Femur (tissue), 1 donor: ENCODE measurements at regions not wholly inside any gene's neighbourhood (a gene's known extent, or its start where the extent isn't known, plus 50 kb on each side); places are given as distances from the start of the nearest gene placed in this dataset.
"Not testable (repeated sequence)": the region's sequence is repeated elsewhere in the genome, so short reads cannot be mapped to it uniquely, and the experiment has no call there.

Experiments
- DNase-seq: peaks from one replicate; pipeline ENCODE4 v3.0.0-alpha.2; 2017

DNA sequence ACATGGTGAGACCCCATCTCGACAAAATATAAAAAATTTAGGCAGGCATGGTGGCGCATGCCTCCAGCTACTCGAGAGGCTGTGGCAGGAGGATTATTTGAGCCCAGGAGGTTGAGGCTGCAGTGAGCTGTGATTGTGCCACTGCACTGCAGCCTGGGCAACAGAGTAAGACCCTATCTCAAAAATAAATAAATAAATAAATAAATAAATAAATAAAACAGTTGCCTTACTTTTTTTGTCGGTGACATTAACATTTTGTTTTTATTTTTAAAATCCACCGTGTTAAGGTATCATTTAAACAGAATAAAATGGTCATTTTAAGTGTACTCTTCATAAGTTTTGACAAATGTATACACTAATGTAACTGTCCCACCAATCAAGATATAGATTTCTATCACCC, 57.0 kb downstream of the RASL11A start:
- DNase-seq = no peak

DNA sequence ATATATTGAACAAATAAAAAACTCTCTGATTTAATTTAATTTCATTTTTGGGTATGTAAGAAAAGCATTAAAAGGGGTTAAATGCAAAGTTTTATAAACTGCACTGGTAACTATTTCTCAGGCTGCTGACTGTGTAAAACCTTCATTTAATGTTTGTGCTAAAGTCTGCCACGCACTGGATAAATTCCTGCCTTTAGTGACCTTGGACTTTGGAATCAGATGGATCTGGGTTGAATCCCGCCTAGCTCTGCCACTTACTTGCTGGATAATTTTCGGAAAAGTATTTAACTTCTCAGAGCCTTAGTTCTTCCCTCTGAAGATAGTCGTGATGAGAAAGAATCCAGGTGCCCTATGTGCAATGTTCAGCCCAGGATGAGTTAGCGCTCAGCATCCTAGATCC, 58.6 kb downstream of the RASL11A start:
- no peak for DNase-seq

DNA sequence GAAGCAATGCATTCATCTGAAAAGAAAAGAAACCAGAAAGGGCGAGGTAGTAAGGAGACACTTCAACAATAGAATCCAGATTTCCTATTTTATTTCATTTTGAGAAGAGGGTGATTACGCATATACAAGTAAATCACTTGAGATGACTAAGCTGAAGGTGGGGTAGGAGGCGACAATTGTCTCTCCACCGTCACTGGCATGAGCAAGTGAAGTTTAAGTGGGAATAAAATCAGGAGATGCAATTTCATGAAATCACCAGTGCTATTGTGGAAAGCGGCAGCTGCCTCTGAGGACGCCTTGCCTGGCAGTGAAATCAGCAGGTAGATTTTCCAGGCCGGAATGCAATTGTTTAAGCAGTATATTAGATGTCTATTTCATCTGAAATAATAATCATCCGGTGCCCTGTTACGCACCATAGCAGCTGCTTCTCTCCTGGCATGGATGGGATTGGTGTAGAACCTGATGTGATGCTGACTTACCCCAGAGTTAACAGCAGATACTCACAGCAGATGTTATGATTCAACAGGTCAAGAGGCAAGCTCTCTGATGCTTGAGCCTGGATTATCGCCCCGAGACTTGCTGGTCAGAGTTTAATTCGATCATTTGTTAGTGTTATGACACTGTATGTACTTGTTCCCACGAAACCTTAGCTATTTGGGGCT, 64.3 kb downstream of the RASL11A start:
- DNase-seq = no peak

DNA sequence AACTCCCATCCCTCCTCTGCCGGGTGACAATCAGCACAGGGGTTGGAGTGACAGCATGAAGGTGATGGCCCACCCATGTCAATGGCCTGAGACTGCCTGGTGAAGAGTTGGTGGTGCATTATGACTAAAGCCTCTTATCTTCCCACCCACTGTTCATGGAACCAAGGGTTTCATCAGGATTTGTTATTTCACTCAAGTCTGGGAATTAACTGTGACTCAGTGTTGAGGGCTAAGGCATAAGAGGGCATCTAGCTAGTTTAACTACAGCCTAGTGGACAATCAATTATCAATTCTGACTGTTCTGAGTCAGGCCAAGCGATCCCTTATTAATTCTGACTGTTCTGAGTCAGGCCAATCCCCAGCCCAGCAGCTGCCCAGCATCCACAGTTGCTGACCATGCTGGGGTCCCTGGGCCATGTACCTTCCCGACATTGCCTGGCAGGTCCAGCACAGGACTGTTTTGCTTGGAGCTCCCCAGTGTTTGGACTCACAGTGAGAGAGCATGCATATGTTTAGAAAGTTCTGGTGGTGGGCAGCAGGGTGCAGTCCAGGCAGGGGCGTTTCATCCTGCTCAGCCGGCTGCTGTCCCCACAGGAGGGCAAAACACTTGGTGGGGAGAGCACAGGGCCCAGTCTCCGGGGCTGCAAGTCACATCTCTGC, 65.5 kb downstream of the RASL11A start:
- DNase-seq = no peak

DNA sequence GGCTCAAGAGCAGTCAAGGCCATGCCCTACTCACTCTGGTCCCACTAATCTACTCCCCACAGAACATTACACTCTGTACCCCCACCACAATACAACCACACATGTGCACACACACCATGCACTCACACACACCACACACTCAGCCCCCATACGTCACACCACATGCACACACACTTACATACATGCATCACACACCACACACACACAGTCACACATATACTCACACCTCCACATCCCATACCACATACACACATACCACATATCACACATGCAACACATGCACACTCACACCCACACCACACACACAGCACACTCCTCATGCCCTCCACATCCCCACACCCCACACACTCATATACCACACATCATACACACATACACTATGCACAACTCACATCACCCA, 67.6 kb downstream of the RASL11A start:
- DNase-seq = no peak

DNA sequence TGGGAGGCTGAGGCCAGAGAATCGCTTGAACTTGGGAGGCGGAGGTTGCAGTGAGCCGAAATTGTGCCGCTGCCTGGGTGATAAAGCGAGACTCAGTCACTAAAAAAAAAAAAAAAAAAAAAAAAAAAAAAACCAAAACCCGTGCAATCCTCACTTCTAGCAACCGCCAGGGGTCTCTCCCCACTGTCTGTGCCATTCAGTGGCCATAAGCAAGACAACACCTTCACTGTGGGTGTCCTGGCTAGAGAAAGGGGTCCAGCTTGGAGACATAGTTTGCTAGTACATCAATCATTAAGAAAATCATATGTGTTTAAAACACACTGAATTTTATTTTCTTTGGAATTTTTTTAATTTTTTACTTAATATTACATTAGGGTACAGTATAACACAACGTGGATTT, 68.2 kb downstream of the RASL11A start:
- DNase-seq = no peak

DNA sequence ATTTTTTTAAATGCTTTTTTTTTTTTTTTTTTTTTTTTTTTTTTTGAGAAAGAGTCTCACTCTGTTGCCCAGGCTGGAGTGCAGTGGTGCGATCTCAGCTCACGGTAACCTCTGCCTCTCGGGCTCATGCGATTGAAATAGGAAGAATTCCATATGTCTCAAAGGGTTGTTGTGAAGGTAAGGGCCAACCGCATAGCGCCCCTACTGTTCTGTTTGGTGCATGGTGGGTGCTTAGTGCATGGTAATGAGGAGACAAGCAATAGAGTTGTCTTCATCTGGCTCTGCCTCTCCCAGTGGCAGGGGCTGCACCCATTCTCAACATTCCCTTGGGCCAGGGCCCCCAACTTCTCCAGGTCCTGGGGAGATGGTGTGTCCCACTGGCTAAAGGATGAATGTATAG, 68.7 kb downstream of the RASL11A start:
- DNase-seq = peak; percentile 30

DNA sequence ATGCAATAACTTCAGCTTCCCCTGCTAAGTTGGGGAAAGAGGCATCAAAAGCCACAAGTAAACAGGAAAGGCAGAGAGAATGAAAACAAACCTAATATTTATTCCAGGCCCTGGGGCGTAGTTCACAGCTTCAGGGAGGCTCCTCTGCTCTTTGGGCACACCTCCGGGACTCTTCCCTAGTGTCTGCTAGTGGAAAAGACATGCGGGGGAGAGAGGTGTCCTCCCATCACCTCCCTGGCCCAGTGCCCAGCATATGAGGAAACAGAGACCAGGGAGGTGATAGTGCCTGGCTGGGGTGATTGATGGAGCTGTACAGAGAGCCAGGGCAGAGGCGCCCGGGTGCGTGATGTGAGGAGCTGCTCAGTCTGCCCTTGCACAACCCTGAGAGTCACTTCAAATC, 71.0 kb downstream of the RASL11A start:
- DNase-seq = no peak

DNA sequence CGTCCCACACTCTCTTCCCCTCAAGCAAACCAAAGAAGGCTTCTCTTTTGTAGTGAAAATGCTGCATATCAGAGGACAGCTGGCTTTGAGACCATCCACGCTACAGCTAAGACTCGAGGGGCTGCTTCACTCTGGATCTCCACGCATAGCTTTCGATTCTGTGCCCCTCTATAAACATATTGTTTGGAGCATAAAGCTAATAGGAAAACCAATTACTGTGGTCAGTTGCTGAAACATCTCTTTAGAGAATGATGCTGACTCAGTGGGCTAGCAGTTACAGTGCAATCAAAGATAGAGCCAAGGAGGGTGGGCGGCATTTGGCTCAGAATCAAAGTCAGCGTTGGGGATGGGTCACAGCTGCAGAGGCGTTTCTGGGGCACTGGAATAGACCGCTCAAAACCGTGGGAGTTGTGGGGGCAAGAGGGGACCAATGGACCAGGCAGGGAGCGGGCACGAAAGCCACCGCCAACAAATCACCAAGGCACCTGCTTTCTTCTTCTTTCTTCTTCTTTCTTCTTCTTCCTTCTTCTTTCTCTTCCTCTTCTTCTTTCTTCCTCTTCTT, 76.7 kb downstream of the RASL11A start:
- DNase-seq = no peak

DNA sequence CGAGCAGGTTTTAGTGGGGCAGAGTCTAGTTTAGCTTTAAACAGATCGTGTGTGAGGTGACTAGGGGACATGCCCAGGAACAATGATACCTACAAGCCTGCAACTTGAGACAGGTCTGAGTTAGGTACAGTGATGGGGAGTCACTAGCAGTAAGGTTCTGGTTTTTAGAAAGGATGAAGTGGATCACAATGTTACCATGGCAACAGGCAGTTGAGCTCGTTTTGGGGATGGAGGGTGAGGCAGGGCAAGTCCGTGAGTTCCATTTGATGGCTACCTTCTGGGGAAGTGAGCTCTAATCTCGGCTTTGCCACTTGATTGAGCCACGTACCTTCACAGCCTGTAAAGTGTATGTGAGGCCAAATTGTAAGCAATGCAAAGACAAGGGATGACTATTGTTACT, 76.0 kb upstream of the GTF3A start:
- DNase-seq = no peak

DNA sequence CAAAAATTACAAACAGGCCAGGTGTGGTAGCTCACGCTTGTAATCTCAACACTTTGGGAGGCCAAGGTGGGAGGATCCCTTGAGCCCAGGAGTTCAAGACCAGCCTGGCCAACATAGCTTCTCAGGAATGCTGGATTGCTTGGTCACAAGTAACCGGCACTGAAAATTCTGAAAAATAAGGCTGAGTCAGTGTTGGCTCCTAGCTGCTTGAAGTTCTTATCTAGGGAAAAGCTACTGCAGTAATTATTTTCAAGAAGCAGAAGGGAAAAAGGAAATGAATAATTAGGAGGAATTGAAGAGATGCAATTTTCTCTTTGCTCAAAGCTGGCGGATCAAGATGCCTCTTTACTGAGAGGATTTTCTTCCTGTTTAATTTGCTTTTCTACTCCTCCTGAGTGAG, 75.0 kb upstream of the GTF3A start:
- DNase-seq = no peak

DNA sequence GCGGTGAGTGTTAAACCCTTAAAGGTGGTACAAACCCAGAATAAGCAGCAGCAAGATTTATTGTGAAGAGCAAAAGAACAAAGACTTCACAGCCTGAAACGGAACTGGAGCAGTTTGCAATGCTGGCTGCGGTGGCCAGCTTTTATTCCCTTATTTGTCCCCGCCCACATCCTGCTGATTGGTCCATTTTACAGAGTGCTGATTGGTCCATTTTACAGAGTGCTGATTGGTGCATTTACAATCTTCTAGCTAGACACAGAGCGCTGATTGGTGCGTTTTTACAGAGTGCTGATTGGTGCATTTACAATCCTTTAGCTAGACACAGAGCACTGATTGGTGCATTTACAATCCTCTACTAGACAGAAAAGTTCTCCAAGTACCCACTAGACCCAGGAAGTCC, 73.6 kb upstream of the GTF3A start:
- not testable (repeated sequence) for DNase-seq

DNA sequence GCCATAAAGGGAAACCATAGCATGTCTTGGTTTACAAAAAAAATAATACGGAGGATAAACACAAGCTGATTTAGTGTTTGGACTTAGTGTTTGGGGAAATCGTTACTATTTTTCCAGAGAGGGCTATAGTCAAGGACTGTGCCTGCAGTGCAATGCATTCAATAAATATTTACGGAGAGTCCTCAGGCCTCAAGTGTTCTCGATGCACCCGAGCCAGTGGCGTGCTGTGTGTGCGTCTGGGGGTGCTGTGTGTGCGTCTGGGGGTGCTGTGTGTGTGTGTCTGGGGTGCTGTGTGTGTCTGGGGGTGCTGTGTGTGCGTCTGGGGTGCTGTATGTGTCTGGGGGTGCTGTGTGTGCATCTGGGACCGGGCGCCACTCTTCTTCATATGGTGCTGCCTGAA, 71.7 kb upstream of the GTF3A start:
- no peak for DNase-seq

DNA sequence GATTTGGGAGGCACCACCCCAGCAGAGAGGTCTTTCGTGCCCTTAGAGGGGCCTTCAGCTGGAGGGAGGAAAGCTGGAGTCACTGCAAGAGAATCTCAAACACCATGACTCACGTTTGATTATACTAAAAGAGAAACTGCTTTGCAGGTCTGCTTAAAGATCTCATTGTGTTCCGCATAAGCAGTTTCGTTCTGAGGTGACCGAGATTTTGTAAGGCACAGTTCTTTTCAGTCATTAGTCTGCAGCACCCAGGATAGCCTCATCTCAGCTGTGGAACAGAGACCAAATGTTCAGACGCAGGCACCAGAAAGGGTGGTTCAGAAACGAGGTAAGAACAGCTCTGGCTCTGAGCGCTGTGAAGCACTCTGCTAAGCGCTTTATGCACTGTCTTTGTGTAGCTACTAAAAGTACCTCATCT, 71.2 kb upstream of the GTF3A start:
- DNase-seq = no peak

DNA sequence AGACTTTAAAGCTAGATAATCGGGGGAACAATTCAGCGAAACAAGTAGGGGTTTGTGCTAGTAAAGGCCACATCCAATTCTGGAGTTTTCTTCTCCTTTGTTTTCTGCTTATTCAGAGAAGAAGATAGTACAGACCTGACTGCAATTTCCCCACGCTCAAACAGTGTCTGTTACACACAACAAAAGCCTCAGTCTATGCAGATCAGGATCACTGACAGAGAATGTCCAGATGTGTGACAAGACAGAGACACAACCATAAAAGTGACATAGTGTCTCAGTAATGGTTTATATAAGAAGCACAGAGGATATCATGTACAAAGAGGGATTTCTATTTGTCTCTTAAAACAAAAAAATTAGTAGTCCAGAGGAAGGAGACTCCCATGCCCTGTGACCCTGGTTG, 70.7 kb upstream of the GTF3A start:
- DNase-seq = no peak

DNA sequence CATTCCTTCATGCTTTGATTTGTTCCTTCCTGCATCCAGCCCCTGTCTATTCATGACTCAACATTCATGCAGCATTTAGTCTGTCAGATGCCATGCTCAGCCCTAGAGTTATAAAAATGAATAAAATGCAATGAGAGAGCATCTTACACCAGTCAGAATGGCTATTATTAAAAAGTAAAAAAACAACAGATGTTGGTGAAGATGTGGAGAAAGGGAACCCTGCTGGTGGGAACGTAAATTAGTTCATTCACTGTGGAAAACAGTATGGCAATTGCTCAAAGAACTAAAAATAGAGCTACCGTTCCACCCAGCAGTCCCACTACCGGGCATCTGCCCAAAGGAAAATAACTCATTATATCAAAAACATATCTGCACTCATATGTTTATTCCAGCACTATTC, 70.0 kb upstream of the GTF3A start:
- DNase-seq = no peak

DNA sequence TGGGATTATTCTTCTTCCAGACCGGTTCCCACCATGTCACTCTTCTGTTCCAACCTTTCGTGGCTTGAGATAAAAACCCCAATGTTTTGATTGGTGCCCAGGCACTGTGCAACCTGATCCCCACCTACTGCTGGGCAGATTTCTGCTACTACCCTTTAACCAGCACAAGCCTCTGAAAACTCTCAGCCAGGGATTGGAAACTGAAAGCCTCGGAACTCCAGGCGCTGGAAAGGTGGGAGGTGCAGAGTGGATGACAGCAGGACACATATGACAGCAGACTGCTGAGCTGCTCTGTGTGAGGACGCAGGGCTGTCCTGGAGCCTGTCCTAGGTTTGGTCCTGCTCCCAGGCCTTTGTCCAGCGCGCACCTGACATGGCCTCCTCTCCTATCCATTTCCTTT, 68.5 kb upstream of the GTF3A start:
- no peak for DNase-seq

DNA sequence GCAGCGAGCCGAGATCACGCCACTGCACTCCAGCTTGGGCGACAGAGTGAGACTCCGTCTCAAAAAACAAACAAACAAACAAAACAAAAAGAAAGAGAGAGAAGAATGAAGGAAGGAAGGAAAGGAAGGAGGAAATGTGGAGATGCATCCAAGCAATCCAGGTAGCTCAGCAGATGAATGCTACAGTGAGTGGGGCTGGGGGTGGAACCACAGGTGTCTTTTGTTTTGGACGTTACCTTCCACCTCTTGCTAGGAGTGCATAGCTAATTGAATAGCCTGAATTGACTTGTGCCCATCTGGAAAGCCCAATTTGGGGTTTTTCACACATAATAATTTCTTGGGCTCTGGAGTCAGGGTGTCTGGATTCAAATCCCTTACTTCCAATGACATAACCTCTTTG, 66.0 kb upstream of the GTF3A start:
- no peak for DNase-seq

DNA sequence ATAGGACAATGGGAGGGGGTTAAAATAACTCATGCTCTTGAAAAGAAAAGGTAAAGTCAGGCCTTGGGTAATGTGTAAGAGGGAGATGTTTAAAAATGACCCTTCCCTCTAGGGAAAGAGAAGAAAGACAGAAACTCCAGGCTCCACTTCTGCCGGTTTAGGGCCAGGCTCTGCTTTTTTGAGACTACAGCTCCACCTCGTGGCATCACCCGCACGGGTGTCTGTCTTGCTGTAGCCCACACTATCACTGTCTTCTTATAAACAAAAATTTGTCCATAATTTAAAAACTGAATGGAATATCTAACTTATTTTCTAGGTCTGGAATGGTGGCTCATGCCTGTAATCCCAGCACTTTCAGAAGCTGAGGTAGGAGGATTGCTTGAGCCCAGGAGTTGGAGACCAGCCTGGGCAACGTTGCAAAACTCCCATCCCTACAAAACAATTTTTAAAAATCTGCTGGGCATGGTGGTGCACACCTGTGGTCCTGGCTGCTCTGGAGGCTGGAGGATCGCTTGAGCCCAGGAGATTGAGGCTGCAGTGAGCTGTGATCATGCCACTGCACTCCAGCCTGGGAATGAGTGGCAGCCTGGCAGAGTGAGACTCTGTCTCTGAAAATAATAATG, 65.1 kb upstream of the GTF3A start:
- DNase-seq = peak; percentile 72

DNA sequence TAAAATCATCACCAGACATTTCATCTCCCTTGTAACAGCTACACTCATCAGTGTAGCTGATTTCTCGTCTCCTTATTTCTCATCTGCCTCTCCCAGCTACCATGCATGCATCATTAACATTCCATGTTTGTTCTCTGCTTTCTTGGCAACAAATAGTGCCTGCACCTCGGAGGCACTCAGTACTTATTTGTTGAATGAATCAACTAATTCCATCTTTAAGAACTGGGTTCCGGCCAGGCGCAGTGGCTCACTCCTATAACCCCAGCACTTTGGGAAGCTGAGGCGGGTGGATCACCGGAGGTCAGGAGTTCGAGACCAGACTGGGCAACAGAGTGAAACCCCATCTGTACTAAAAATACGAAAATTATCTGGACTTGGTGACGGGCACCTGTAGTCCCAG, 63.9 kb upstream of the GTF3A start:
- no peak for DNase-seq

DNA sequence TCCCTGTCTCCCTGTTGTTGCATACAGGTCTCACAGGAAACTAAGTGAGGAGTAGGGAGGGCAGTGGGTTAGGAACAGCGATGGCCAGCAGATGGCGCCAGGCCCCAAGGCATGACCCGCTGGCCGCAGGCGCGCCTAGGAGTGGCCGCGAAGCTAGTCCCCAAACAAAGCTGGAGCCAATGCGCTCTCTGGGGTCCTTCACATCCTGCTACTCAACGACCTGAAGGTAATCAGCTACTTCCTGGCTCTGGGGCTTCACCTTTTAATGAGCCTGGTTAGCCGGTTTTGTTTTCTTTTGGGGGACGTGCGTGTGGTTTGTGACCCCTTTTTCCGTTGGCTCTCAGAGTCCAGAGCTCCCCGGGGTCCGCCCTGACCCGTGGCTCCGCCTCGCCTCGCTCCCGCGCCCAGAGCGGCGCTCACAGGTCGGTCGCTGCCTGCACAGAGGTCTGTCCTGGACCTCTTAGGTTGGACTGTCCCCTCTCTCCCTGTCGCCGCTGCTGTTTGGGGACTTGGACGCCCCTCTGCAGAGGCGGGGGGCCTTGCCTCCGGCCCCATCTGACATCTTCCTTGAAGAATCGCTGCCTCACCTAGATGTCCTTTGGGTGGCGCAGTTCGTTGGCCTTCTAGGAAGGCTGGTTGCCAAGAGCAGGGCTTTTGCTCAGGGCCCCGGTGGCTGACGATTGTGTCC, 62.2 kb upstream of the GTF3A start:
- peak; percentile 89 for DNase-seq

DNA sequence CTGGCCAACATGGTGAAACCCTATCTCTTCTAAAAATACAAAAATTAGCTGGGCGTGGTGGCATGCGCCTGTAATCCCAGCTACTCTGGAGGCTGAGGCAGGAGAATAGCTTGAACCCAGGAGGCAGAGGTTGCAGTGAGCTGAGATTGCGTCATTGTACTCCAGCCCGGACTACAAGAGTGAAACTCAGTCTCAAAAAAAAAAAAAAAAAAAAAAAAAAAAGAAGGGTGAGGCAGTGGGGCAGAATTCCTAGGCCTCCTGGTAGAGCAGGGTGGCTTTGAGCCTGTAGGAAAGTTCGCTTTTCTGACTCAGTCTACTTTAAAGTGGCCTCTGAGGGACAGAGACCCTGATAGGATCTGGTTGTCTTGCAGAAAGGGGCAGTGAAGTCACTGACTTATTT, 60.8 kb upstream of the GTF3A start:
- DNase-seq = not testable (repeated sequence)

DNA sequence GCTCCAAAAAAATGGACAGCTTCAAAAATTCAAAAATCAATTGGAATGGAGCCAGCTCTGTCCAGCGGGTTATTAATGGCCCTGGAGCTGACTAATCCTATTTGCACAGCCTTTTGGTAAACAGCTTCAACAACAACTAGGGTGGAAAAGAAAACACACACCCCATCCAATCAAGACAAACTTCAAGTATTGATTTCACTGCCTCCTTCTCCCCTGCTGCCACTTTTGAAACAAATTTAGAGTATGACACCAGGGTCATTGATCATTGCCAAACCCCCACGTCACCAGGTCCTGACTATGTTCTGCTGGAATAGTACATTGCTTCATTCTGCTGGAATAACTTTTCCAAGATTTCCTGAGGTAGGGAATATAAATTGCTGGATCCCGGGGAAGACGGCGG, 56.8 kb upstream of the GTF3A start:
- DNase-seq = no peak
